Activated T-cell treated with anti-CD3 and anti-CD28 coated beads, Interleukin-2, amount 50 U/mL, for 72 hours (primary cell): ENCODE measurements at regions not wholly inside any gene's neighbourhood (a gene's known extent, or its start where the extent isn't known, plus 50 kb on each side); places are given as distances from the start of the nearest gene placed in this dataset.

Experiments used
- ATAC-seq, 2 donors: fragments of 150-1000 bp; cut with Tn5 transposase; replicated peaks in 1 of 2; 2 replicates each; pipeline ENCODE4 v1.10.0; 2021; ENCODE audit warnings: moderate library complexity in 2 of 2, mild to moderate bottlenecking in 1 of 2
- DNase-seq, 2 donors: peaks; one replicate each; pipeline ENCODE4 v3.0.0; 2021 to 2022; ENCODE audit warnings: mixed read lengths in 1 of 2
- H3K27ac Mint-ChIP-seq: one replicate; pipeline ENCODE4 v1.8.0; 2022; ENCODE audit warnings: mild to moderate bottlenecking, moderate library complexity, mixed read lengths
- H3K27me3 Mint-ChIP-seq: one replicate; pipeline ENCODE4 v1.8.0; 2022; ENCODE audit warnings: low read depth, mixed read lengths
- H3K36me3 Mint-ChIP-seq, 2 donors: one replicate each; pipeline ENCODE4 v1.8.0; 2022; ENCODE audit warnings: mixed read lengths in 2 of 2, mild to moderate bottlenecking in 1 of 2; ENCODE audit not compliant: insufficient read depth in 2 of 2
- H3K4me1 Mint-ChIP-seq: one replicate; pipeline ENCODE4 v1.8.0; 2022; ENCODE audit warnings: low read depth, mixed read lengths
- H3K4me3 Mint-ChIP-seq, 2 donors: one replicate each; pipeline ENCODE4 v1.8.0; 2022; ENCODE audit warnings: mild to moderate bottlenecking in 2 of 2, mixed read lengths in 2 of 2, moderate library complexity in 2 of 2
- H3K9me3 Mint-ChIP-seq, 2 donors: one replicate each; pipeline ENCODE4 v1.8.0; 2022; ENCODE audit warnings: mixed read lengths in 2 of 2

DNA sequence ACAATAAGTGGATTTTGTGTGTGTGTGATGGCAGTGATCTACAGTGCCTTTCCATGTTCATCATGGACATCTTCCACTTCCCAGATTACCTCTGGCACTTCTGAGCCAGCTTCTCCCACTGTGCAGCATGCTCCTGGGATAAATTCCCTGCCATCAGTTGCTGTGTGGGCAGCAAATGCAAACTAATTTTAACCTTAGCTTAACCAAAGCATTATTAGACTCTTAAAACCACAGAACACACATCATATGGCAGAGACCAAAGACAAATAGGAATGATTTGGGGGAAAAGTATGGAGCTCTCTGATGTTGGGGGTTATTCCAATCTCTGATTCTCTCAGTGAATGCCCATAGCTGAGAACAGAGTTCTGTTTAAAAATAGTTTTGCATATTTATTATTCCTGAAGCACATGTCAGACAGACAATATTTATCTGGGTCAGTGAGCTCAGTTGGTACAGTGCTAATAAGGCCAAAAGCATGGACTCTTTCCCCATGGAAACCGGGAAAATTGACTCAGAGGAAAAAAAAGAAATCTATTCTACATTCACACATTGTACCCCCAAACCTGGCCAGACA is 567.4 kb downstream of the IQCM start:
- Mint-ChIP-seq H3K27ac (no peak overlapping the region), H3K27me3 (no peaks in the 10 kb centered on the region), H3K9me3 (peaks cover 0 to 3% of the 10 kb centered on the region in 2 donors), H3K36me3 (no peaks in the 10 kb centered on the region), H3K4me1 (no peaks in the 10 kb centered on the region), H3K4me3 (no peak overlapping the region)
- no peak for ATAC-seq
- DNase-seq, result no peak

DNA sequence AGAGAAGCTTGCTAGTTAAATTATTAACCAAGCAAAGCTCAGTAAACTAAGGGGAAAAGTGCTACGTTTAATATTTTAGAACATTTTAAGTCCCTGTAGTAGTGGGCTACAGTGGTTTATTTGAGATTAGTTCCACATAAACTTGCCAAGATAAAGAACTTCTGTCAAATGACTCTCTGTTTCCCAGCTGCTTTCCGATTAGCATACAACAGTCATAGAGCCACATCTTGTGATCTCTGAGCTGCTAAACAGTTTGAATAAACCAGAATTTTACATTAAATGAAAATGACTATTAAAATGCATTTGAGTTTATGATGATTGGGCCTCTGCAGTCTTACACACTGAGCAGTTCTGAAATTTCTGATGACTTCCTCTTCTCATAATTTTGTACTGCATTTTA is 568.5 kb downstream of the IQCM start:
- ATAC-seq, result no peak
- H3K4me3 Mint-ChIP-seq, result no peak overlapping the region
- DNase-seq, result no peak

DNA sequence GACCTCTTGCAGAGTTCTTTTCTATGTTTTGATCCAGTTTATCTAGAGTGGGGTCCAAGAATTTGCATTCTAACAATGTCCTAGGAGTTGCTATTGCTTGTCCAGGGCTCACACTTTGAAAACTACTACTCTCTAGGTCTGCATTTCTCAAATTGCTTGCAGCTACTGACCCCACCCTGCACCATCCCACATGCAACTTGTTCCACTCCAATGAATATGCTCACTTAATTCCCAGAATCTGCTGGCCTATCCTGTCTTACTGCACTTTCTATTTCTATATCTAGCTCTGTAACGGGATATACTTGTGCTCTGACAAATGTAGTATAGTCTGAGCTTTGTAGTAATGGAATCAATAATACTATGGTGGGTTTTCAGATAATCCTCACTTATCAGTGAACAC is 570.3 kb downstream of the IQCM start:
- H3K27ac Mint-ChIP-seq, result no peak overlapping the region
- H3K27me3 Mint-ChIP-seq, result no peaks in the 10 kb centered on the region
- DNase-seq (no peak), ATAC-seq (no peak)
- no peaks in the 10 kb centered on the region for H3K36me3 Mint-ChIP-seq
- no peaks in the 10 kb centered on the region for H3K4me1 Mint-ChIP-seq
- peaks cover 0 to 3% of the 10 kb centered on the region in 2 donors for H3K9me3 Mint-ChIP-seq
- no peak overlapping the region for H3K4me3 Mint-ChIP-seq

More for the DNA sequence above, 568.5 kb downstream of the IQCM start:
- no peak overlapping the region for H3K27ac Mint-ChIP-seq
- peaks cover 0 to 3% of the 10 kb centered on the region in 2 donors for H3K9me3 Mint-ChIP-seq
- H3K27me3 Mint-ChIP-seq, result no peaks in the 10 kb centered on the region
- H3K4me1 Mint-ChIP-seq, result no peaks in the 10 kb centered on the region
- no peaks in the 10 kb centered on the region for H3K36me3 Mint-ChIP-seq

DNA sequence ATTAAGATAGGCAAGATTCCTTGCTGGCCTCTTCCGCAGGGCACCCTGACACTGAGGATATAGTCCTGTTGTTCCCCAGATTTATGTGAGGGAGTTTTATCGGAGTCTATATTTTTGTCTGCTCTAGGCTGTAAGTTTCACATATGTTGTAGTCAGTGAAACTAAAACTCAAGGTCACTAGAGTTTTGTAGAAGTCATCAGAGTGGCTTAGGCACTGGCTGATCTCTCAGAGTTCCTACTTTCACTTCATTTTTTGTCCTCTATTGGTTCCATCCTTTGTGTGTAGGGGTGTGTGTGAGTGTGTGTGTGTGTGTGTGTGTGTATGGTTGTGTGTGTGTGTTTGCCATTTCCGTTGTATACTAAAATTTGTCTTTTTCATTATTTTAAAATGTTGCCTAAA is 577.5 kb downstream of the IQCM start:
- no peak overlapping the region for H3K27ac Mint-ChIP-seq
- no peaks in the 10 kb centered on the region for H3K4me1 Mint-ChIP-seq
- H3K9me3 Mint-ChIP-seq, result peaks cover 2 to 3% of the 10 kb centered on the region in 2 donors
- ATAC-seq (no peak), DNase-seq (no peak)
- no peaks in the 10 kb centered on the region for H3K27me3 Mint-ChIP-seq
- no peak overlapping the region for H3K4me3 Mint-ChIP-seq
- no peaks in the 10 kb centered on the region for H3K36me3 Mint-ChIP-seq

DNA sequence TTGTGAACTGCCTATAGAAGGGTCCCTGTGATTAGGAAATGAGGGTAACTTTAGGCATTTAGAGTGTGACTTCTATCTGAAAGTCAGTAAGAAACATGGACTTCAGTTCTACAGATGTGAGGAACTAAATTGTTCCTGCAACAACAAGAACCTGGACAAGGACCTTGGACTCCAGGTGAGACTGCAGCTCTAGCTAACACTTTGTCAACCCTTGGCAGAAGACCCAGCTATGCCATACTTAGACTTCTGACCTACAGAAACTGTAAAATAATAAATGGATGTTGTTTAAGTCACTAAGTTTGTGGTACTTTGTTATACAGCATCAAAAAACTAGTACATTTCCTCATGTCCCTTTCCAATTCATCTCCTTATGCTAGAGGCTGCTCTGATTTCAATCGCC is 580.8 kb downstream of the IQCM start:
- H3K27ac Mint-ChIP-seq, result no peak overlapping the region
- no peaks in the 10 kb centered on the region for H3K4me1 Mint-ChIP-seq
- no peaks in the 10 kb centered on the region for H3K27me3 Mint-ChIP-seq
- H3K4me3 Mint-ChIP-seq, result no peak overlapping the region
- DNase-seq (no peak), ATAC-seq (no peak)
- H3K9me3 Mint-ChIP-seq, result peaks cover 2 to 4% of the 10 kb centered on the region in 2 donors
- H3K36me3 Mint-ChIP-seq, result no peaks in the 10 kb centered on the region

DNA sequence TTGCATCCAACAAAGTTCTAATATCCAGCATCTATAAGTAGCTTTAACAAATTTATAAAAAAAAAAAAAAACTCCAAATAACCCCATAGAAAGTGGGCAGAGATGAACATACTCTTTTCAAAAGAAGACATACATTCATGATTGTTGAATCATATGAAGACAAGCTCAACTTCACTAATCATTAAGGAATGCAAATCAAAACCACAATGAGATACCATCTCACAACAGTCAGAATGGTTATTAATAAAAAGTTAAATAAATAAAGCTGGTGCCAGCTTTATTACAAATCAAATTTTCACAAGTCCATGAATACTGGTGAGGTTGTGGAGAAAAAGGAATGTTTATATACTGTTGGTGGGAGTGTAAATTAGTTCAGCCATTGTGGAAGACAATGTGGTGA is 592.0 kb downstream of the IQCM start:
- Mint-ChIP-seq H3K27me3 (no peaks in the 10 kb centered on the region), H3K27ac (no peak overlapping the region), H3K4me1 (no peaks in the 10 kb centered on the region), H3K9me3 (peaks cover 6 to 10% of the 10 kb centered on the region in 2 donors), H3K4me3 (no peak overlapping the region), H3K36me3 (peaks cover 0 to 2% of the 10 kb centered on the region in 2 donors)
- DNase-seq (no peak), ATAC-seq (no peak)

DNA sequence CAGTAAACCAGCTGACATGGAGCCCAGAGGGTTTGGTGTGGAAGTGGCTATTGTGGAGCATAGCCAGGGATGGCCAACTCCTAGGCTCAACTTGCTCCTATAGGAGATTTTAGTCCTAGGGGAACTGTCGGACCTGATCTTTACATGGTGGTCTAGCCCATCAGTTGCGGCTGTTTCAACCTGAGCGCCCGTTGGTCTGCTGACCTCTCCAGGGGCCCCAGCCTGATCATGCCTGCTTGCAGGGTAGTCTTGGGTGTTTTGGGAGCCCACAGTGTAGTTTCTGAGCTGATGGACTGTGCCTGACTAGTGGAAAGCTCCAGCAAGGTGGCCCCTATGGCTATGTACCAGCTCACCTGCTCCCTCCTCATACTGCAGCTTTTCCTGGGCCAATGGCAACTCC is 597.0 kb downstream of the IQCM start:
- H3K27me3 Mint-ChIP-seq, result no peaks in the 10 kb centered on the region
- H3K9me3 Mint-ChIP-seq, result peaks cover 5 to 11% of the 10 kb centered on the region in 2 donors
- no peaks in the 10 kb centered on the region for H3K4me1 Mint-ChIP-seq
- ATAC-seq (no peak), DNase-seq (no peak)
- no peak overlapping the region for H3K4me3 Mint-ChIP-seq
- H3K36me3 Mint-ChIP-seq, result peaks cover 0 to 2% of the 10 kb centered on the region in 2 donors
- no peak overlapping the region for H3K27ac Mint-ChIP-seq

DNA sequence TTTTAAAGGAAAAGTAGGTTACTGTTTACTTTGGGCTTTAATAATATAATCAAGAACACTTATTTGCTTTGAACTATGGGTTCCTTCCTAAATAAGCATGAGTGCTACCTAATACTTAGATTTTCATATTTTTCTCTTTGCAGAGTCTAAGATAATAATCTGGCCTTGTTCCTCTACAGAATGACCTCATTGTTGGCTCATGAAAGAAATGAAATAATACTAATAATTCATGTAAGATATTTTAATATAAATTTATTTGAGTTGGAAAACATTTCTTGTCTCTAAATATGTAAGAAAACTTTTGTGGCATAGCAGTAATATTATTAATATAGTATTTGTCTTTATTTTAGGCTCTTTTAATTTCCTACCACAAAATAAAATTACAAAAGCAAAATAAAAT is 601.3 kb downstream of the IQCM start:
- Mint-ChIP-seq H3K27me3 (no peaks in the 10 kb centered on the region), H3K4me1 (no peaks in the 10 kb centered on the region), H3K36me3 (no peaks in the 10 kb centered on the region), H3K9me3 (peaks cover 2 to 3% of the 10 kb centered on the region in 2 donors), H3K4me3 (no peak overlapping the region), H3K27ac (no peak overlapping the region)
- no peak for DNase-seq
- no peak for ATAC-seq

DNA sequence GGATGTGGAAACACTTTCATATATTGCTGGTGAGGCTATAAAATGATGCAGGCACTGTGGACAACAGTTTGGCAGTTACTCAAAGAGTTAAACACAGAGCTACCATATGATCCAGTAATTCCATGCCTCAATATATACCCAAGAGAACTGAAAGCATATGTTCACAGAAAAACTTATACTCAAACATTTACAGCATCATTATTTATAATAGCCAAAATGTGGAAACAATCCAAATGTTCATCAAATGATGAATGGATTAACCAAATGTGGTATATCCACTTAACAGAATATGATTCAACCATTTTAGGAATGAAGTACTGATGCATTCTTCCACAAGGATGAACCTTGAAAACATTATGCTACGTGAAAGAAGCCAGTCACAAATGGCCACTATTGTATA is 603.8 kb downstream of the IQCM start:
- H3K27me3 Mint-ChIP-seq, result no peaks in the 10 kb centered on the region

DNA sequence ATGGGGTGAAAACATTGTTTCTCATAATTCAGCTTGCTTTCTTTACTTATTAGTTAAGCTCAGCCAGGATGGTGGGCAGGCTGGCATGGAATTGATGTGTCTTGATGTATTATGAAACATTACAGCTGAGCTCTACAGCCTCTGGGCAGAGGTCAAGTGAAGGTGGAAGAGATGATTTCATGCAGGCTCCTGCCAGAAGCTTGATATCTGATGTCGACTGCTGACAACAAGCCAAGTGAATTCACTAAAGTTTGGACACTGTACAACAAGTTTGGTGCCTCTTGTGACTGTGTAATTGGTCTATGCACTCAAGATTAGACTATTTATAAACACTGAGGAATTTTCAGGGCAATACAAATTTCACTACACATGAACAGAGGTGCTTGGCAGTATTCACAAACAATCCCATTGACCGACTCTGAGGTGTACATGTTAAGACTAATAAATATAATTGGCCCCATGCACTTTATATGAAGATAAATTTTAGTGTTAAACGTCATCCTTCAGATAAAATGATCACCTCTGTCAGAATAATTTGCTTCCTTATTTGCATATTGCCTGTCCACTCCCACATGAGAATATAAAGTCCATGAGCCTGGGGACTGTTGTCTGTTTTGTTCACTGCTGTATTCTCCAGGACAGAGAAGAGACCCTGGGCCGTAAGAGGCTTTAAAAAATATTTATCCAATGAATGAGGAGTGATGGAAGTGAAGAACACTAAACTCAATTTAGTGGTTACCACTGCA is 612.2 kb downstream of the IQCM start:
- H3K36me3 Mint-ChIP-seq, result no peaks in the 10 kb centered on the region

More for the DNA sequence above, 603.8 kb downstream of the IQCM start:
- ATAC-seq, result no peak
- Mint-ChIP-seq H3K36me3 (no peaks in the 10 kb centered on the region), H3K9me3 (no peaks in the 10 kb centered on the region), H3K27ac (no peak overlapping the region), H3K4me3 (no peak overlapping the region), H3K4me1 (no peaks in the 10 kb centered on the region)
- no peak for DNase-seq

DNA sequence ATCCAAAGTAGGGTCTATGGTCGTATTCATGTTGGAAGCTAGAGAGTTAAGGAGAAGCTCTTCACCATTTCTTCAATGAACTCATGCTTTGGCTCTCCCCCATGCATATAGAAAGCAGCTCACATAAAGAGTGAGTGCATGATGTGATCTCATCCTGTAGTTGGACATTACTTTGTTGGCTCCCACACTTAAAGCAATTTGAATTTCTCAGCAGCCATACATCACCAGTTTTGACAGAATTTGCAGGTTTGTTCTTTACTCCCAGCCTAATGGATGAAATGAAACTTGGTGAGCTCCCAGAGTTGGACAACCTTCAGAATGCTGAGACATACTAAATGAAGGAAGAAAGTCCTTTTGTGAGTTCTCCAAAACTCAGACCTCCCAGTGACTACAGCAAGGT is 613.5 kb downstream of the IQCM start:
- no peak for ATAC-seq
- Mint-ChIP-seq H3K4me1 (no peaks in the 10 kb centered on the region), H3K4me3 (no peak overlapping the region)

More for the DNA sequence above, 612.2 kb downstream of the IQCM start:
- no peaks in the 10 kb centered on the region for H3K27me3 Mint-ChIP-seq
- no peak overlapping the region for H3K4me3 Mint-ChIP-seq
- no peak for DNase-seq
- no peaks in the 10 kb centered on the region for H3K4me1 Mint-ChIP-seq
- ATAC-seq, result no peak
- no peaks in the 10 kb centered on the region for H3K9me3 Mint-ChIP-seq
- no peak overlapping the region for H3K27ac Mint-ChIP-seq

DNA sequence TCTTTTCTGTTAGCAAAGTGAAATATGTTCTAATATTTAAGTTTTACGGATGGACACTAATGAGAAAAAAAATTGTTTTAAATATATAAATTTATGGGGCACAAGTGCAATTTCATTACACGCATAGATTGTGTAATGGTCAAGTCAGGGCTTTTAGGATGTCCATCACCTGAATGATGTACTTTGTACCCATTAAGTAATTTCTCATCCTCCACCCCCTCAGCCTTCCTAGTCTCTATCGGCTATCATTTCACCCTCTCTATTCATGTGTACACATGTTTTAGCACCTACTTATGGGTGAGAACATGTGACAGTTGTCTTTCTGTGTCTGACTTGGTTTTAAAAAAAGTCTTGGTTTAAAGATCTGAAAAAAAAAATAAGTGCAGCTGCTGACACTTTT is 616.0 kb downstream of the IQCM start:
- H3K4me3 Mint-ChIP-seq, result no peak overlapping the region
- H3K4me1 Mint-ChIP-seq, result no peaks in the 10 kb centered on the region
- no peaks in the 10 kb centered on the region for H3K27me3 Mint-ChIP-seq
- DNase-seq (no peak), ATAC-seq (no peak)
- no peaks in the 10 kb centered on the region for H3K36me3 Mint-ChIP-seq
- H3K9me3 Mint-ChIP-seq, result no peaks in the 10 kb centered on the region
- no peak overlapping the region for H3K27ac Mint-ChIP-seq

More for the DNA sequence above, 613.5 kb downstream of the IQCM start:
- no peak for DNase-seq
- H3K27me3 Mint-ChIP-seq, result no peaks in the 10 kb centered on the region
- no peak overlapping the region for H3K27ac Mint-ChIP-seq
- H3K9me3 Mint-ChIP-seq, result no peaks in the 10 kb centered on the region
- no peaks in the 10 kb centered on the region for H3K36me3 Mint-ChIP-seq

DNA sequence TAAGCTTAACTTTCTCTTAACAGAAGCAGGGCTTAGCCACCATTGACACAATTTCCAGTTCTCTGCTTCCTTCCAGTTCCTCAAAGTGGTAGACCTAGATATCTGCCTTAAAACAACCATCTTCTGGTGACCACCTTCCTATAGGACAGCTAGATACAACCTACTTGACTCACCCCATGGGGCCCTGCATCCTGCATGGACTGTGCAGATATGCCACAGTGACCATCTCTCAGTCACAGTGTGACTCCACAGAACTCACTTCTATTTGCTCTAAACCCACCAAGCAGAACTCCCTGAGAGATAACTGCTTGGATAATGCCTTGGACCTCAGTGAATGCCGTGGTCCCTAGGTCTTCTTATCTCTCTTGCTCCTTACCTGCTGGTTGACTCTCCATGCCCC is 621.6 kb downstream of the IQCM start:
- no peaks in the 10 kb centered on the region for H3K36me3 Mint-ChIP-seq
- ATAC-seq (no peak), DNase-seq (no peak)
- no peak overlapping the region for H3K27ac Mint-ChIP-seq
- H3K9me3 Mint-ChIP-seq, result peaks cover 0 to 2% of the 10 kb centered on the region in 2 donors
- H3K4me1 Mint-ChIP-seq, result no peaks in the 10 kb centered on the region
- no peak overlapping the region for H3K4me3 Mint-ChIP-seq
- no peaks in the 10 kb centered on the region for H3K27me3 Mint-ChIP-seq

DNA sequence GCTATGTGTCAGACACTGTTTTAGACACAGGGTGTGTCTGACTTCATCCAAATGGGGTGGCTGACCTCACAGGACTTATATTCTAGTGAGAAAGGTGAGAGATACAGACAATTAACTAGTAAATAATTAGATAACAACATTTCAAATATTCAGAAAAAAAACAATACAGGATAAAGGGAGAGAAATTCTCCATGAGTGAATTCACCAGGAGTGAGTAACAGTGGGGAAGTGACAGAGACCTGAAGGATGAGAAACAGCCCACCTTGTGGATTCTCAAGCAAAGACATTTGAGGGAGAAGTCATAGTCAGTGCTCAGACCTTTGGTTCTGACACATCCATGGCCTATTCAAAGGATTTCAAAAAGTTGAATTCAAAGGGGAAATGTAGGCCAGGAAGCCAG is 627.9 kb downstream of the IQCM start:
- H3K4me3 Mint-ChIP-seq, result no peak overlapping the region
- no peaks in the 10 kb centered on the region for H3K4me1 Mint-ChIP-seq
- no peaks in the 10 kb centered on the region for H3K27me3 Mint-ChIP-seq
- ATAC-seq, result no peak
- DNase-seq, result no peak
- H3K9me3 Mint-ChIP-seq, result peaks cover 0 to 2% of the 10 kb centered on the region in 2 donors
- H3K36me3 Mint-ChIP-seq, result no peaks in the 10 kb centered on the region
- no peak overlapping the region for H3K27ac Mint-ChIP-seq
